NB4 (cell line): ENCODE measurements at regions not wholly inside any gene's neighbourhood (a gene's known extent, or its start where the extent isn't known, plus 50 kb on each side); places are given as distances from the start of the nearest gene placed in this dataset.

Experiments
- DNase-seq: peaks from one replicate; pipeline ENCODE4 v3.0.0; 2010; ENCODE audit warnings: low read depth
- H3K4me3 ChIP-seq: one replicate; pipeline ENCODE4 v1.5.1; 2011; ENCODE audit warnings: mild to moderate bottlenecking, low read depth, low read length, moderate library complexity
- MYC ChIP-seq: IDR thresholded peaks from 2 replicates; pipeline ENCODE4 v1.6.1; 2011; ENCODE audit warnings: low read depth, low read length
- POLR2A ChIP-seq: IDR thresholded peaks from 2 replicates; pipeline ENCODE4 v1.6.1; 2011; ENCODE audit warnings: mild to moderate bottlenecking; ENCODE audit not compliant: insufficient read length; ENCODE audit errors: extremely low read depth
- TF ChIP-seq, protein P1 (sequence below): IDR thresholded peaks from 2 replicates; pipeline ENCODE4 v1.6.1; 2011; ENCODE audit warnings: low read depth, low read length
- TF ChIP-seq, protein P2 (sequence below): IDR thresholded peaks from one replicate; pipeline ENCODE4 v1.5.1; 2012; ENCODE audit warnings: low read depth, low read length

DNA sequence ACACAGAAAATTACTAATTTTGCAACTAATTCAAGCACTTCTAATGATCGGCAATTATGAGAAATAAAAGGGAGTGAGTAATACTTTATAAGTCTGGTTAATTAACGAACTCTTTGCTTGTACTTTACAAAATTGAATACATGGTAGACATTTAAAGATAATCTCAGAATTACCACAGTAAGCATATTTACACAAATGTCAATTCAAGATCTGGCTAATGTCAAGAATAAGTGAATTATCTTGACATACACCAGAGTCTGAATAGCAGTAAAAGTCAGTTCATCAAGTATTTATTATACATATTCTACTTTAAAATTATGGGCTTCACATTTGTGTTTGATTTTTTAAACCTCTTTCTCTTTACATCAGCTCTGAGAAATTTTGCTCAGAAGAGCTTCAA is 643.4 kb downstream of the OLFM4 start:
- TF ChIP-seq POLR2A (no peak), MYC (no peak)
- TF ChIP-seq, protein P1, sequence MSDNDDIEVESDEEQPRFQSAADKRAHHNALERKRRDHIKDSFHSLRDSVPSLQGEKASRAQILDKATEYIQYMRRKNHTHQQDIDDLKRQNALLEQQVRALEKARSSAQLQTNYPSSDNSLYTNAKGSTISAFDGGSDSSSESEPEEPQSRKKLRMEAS: no peak
- TF ChIP-seq, protein P2, sequence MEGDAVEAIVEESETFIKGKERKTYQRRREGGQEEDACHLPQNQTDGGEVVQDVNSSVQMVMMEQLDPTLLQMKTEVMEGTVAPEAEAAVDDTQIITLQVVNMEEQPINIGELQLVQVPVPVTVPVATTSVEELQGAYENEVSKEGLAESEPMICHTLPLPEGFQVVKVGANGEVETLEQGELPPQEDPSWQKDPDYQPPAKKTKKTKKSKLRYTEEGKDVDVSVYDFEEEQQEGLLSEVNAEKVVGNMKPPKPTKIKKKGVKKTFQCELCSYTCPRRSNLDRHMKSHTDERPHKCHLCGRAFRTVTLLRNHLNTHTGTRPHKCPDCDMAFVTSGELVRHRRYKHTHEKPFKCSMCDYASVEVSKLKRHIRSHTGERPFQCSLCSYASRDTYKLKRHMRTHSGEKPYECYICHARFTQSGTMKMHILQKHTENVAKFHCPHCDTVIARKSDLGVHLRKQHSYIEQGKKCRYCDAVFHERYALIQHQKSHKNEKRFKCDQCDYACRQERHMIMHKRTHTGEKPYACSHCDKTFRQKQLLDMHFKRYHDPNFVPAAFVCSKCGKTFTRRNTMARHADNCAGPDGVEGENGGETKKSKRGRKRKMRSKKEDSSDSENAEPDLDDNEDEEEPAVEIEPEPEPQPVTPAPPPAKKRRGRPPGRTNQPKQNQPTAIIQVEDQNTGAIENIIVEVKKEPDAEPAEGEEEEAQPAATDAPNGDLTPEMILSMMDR: no peak
- H3K4me3 ChIP-seq: no peak overlapping the region
- no peak for DNase-seq

GRCh38 chr13:53683146-53683545 is 654.5 kb downstream of the OLFM4 start:
- TF ChIP-seq, protein P1: no peak
- TF ChIP-seq, protein P2: no peak
- no peak for TF ChIP-seq MYC
- no peak for TF ChIP-seq POLR2A
- H3K4me3 ChIP-seq: no peak overlapping the region
- no peak for DNase-seq

DNA sequence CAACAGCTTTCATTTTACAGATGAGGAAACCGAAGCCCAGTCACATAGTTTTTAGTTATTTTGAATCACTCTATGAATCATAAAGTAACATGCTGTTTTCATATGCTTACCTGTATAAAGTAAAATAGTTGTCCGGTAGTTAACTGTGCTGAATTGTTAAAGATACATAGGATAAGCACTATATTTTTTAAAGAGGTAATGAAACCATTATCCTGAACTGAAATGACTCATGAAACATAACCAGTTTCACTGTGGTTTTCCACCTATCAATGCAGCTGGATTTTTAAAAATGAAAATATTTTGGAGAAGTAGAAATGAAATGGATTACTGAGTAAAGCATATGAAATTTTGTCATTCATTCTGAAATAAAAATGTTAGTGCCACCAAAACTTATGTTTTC is 655.0 kb downstream of the OLFM4 start:
- TF ChIP-seq, protein P1: no peak
- TF ChIP-seq POLR2A: no peak
- TF ChIP-seq, protein P2: no peak
- no peak overlapping the region for H3K4me3 ChIP-seq
- DNase-seq: no peak

DNA sequence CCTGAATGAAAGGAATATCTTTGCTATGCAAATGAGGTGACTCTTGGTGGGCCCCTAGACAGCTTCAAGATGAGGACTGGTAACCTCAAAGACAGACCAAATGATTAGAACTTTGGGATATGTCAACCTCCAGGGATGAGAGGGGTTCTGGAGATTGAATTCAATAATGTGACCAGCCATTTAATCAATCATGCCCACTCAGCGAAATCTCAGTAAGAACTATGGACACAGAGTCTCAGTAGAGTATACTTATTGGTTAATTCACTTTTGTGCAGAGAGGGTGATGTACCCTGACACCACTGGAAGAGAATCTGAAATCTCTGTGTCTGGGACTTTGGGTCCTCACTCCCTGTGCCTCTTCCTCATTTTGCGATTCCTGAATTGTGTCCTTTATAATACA is 662.8 kb downstream of the OLFM4 start:
- DNase-seq: no peak
- H3K4me3 ChIP-seq: no peak overlapping the region
- no peak for TF ChIP-seq MYC

GRCh38 chr13:53694814-53695532 is 666.4 kb downstream of the OLFM4 start:
- TF ChIP-seq, protein P2: no peak
- TF ChIP-seq, protein P1: no peak
- TF ChIP-seq POLR2A (no peak), MYC (no peak)
- DNase-seq: no peak
- H3K4me3 ChIP-seq: no peak overlapping the region

GRCh38 chr13:53703371-53704080 is 674.9 kb downstream of the OLFM4 start:
- H3K4me3 ChIP-seq: no peak overlapping the region
- no peak for DNase-seq
- TF ChIP-seq POLR2A: no peak
- no peak for TF ChIP-seq MYC
- TF ChIP-seq, protein P2: no peak
- TF ChIP-seq, protein P1: no peak
